ENCODE measurements at regions not wholly inside any gene's neighbourhood (a gene's known extent, or its start where the extent isn't known, plus 50 kb on each side); places are given as distances from the start of the nearest gene placed in this dataset.
A peak's percentile ranks its signal among the peaks of the same experiment; 100 is the strongest.

DNA sequence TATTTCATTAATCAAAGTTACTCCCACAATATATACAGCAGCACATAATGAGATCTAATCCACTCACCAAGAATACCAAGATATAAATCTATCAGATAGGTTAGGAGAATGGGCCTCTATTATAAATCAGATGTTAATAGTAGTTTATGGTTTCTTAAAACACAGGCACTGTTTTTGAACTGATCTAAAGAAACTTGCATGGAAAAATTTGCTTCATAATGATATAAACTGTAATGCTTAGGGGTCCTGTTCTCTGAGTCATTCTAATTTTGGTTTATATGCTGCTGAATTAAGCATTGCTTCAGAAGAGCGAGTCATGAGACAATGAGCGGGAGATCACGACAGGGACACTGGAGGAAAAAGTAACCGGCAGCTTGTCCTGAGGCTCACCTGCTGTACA, 113.3 kb upstream of the OTUD4 start:
- Histone ChIP-seq H3K4me3 (no peak overlapping the region), H3K4me1 (peaks cover 6% of the 10 kb centered on the region), H3K9me3 (no peaks in the 10 kb centered on the region), H3K27me3 (ENCODE audit: insufficient read depth in 3 of 3, low read length in 2 of 3) (no peaks in the 10 kb centered on the region), H3K36me3 (ENCODE audit: insufficient read depth in 1 of 2, low read depth in 1 of 2) (no peaks in the 10 kb centered on the region), H3K27ac (no peak overlapping the region)
- 72 to 96% (median 93%) methylated on average over 4 of the region's 4 CpGs for WGBS, 3 donors
- DNase-seq (no peak), ATAC-seq (no peak)
- intact Hi-C loops (cut with DNase I), result no loop called here
- TF ChIP-seq, protein P1, sequence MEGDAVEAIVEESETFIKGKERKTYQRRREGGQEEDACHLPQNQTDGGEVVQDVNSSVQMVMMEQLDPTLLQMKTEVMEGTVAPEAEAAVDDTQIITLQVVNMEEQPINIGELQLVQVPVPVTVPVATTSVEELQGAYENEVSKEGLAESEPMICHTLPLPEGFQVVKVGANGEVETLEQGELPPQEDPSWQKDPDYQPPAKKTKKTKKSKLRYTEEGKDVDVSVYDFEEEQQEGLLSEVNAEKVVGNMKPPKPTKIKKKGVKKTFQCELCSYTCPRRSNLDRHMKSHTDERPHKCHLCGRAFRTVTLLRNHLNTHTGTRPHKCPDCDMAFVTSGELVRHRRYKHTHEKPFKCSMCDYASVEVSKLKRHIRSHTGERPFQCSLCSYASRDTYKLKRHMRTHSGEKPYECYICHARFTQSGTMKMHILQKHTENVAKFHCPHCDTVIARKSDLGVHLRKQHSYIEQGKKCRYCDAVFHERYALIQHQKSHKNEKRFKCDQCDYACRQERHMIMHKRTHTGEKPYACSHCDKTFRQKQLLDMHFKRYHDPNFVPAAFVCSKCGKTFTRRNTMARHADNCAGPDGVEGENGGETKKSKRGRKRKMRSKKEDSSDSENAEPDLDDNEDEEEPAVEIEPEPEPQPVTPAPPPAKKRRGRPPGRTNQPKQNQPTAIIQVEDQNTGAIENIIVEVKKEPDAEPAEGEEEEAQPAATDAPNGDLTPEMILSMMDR (IDR thresholded peaks at IDR 0.05), result no peak

DNA sequence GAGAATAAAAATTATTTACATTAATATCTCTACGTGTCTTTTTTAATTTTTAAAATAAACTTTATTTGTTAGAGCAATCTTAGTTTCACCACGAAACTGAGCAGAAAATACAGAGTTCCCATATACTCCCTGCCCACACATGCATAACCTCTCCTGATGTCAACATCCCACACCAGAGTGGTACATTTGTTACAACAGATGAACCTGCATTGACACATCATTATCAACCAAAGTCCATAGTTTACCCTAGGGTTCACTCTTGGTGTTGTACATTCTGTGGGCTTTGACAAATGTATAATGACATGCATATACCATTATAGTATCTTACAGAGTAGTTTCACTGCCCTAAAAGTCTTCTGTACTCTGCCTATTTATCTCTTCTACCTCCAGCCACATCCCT, 110.6 kb upstream of the OTUD4 start:
- H3K4me3 ChIP-seq, result no peak overlapping the region
- TF ChIP-seq, protein P1 (IDR thresholded peaks at IDR 0.05), result no peak
- 94 to 100% (median 94%) methylated on average over 2 of the region's 2 CpGs for WGBS, 3 donors
- ATAC-seq, result no peak
- no peaks in the 10 kb centered on the region for H3K36me3 ChIP-seq (ENCODE audit: insufficient read depth in 1 of 2, low read depth in 1 of 2)
- intact Hi-C loops (cut with DNase I), result no loop called here
- H3K4me1 ChIP-seq, result peaks cover 31% of the 10 kb centered on the region
- H3K9me3 ChIP-seq, result no peaks in the 10 kb centered on the region
- no peak overlapping the region for H3K27ac ChIP-seq
- no peaks in the 10 kb centered on the region for H3K27me3 ChIP-seq (ENCODE audit: insufficient read depth in 3 of 3, low read length in 2 of 3)
- DNase-seq, result no peak

DNA sequence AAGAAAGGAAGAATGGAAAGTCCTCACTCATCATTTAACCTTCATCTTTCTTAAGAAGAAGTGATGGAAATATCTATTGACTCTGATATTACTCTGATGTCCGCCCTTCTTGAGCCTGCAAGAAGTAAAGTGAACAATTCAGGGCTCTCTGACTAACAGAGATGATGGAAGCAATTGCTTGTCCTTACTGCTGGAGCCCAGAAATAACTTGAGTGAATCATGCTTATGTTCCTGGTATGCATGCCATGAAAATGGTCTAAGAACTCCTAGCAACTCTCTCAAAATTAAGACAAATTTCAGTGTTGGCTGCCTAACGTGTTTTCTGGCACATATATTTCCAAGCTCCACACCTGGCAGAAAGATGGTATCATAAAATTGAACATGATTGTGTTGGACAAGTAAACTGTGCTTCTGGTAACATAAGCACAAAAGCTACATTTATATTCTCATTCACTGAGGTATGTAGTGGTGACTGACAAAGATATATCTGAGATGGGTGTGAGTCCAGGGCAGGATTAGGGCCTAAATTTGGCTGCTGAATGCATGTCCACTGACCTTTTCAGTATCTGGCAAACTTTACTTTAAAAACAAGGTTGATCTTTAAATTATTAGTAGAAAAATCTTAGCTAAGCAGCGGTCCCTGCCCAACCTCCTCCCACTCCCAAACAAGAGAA, 109.2 kb upstream of the OTUD4 start:
- DNase-seq (no peak), ATAC-seq (peak; percentile 88 to 99 (median 93))
- 46 to 61% (median 55%) methylated on average over 3 of the region's 3 CpGs for WGBS, 3 donors
- Histone ChIP-seq H3K9me3 (no peaks in the 10 kb centered on the region), H3K27ac (peak overlapping the region; percentile 76), H3K4me1 (peaks cover 35% of the 10 kb centered on the region), H3K36me3 (ENCODE audit: insufficient read depth in 1 of 2, low read depth in 1 of 2) (no peaks in the 10 kb centered on the region), H3K27me3 (ENCODE audit: insufficient read depth in 3 of 3, low read length in 2 of 3) (no peaks in the 10 kb centered on the region), H3K4me3 (no peak overlapping the region)
- TF ChIP-seq, protein P1 (IDR thresholded peaks at IDR 0.05), result no peak
- intact Hi-C loops (cut with DNase I), result no loop called here

DNA sequence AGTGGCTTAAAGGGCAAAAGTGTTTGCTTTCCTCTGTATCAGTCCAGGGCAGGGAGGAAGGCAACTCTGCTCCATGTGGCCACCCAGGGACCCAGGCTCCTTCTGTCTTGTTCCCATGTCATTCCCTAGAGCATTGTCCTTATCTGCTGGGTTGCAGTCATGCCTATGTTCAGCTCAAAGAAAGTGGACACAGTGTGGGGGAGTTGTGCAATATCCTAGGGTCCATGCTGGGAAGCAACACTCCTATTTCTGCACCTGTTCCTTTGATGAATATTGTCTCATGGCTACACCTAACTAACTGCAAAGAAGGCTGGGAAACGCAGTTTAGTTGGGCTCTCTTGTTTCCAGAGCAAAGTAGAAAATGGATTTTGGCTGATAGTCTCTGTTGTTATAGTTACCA, 107.0 kb upstream of the OTUD4 start:
- intact Hi-C loops (cut with DNase I), result no loop called here
- H3K4me3 ChIP-seq, result no peak overlapping the region
- H3K27me3 ChIP-seq (ENCODE audit: insufficient read depth in 3 of 3, low read length in 2 of 3), result no peaks in the 10 kb centered on the region
- TF ChIP-seq, protein P1 (IDR thresholded peaks at IDR 0.05), result no peak
- H3K9me3 ChIP-seq, result no peaks in the 10 kb centered on the region
- no peaks in the 10 kb centered on the region for H3K36me3 ChIP-seq (ENCODE audit: insufficient read depth in 1 of 2, low read depth in 1 of 2)
- WGBS, 3 donors, result 90 to 94% (median 91%) methylated on average over 1 of the region's 1 CpG
- H3K27ac ChIP-seq, result no peak overlapping the region
- H3K4me1 ChIP-seq, result peaks cover 43% of the 10 kb centered on the region
- DNase-seq (no peak), ATAC-seq (peak in 3 of 4 donors; percentile 32 to 36 (median 36))

DNA sequence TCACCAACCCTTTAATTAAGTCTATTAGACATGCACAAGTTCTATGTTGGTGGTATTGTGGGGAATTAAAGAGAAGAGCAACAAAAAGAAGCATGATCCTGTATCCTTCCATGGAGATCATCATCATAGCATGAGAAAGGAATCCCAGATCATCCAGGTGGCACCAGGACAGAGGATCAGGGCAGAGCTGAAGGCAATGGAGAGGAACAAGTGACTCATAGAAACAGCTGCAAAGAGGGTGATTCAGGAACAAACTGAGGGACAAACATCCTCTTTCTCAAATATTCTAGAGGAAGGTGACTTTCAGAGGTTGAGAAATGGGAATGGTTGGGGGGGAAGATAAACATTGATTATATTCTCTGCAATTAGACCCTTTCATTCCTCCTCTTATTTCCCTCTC, 105.5 kb upstream of the OTUD4 start:
- H3K27me3 ChIP-seq (ENCODE audit: insufficient read depth in 3 of 3, low read length in 2 of 3), result no peaks in the 10 kb centered on the region
- peak overlapping the region; percentile 17 for H3K27ac ChIP-seq
- no peaks in the 10 kb centered on the region for H3K9me3 ChIP-seq
- DNase-seq (no peak), ATAC-seq (peak in 1 of 4 donors; percentile 24)
- TF ChIP-seq, protein P1 (IDR thresholded peaks at IDR 0.05), result no peak
- intact Hi-C loops (cut with DNase I), result no loop called here
- no peak overlapping the region for H3K4me3 ChIP-seq
- H3K4me1 ChIP-seq, result peaks cover 43% of the 10 kb centered on the region
- H3K36me3 ChIP-seq (ENCODE audit: insufficient read depth in 1 of 2, low read depth in 1 of 2), result no peaks in the 10 kb centered on the region

All from psoas muscle (tissue), 7 donors.